ENCODE measurements at regions not wholly inside any gene's neighbourhood (a gene's known extent, or its start where the extent isn't known, plus 50 kb on each side); places are given as distances from the start of the nearest gene placed in this dataset.
"Not testable (repeated sequence)": the region's sequence is repeated elsewhere in the genome, so short reads cannot be mapped to it uniquely, and the experiment has no call there.

DNA sequence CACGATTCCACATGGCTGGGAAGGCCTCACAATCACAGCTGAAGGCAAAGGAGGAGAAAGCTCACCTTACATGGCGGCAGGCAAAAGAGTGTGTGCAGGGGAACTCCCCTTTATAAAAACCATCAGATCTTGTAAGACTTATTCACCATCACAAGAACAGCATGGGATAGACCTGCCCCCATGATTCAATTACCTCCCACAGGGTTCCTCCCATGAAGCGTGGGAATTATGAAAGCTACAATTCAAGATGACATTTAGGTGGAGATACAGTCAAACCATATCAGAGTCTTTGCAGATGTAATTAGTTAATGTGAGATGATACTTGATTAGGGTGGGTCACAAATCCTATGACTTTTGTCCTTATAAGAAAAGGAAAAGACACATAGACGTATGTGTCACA, 688.9 kb downstream of the GBE1 start:
- H3K27ac ChIP-seq: no peak overlapping the region
- TF ChIP-seq CTCF (IDR thresholded peaks at IDR 0.05) (no peak), ZFX (IDR thresholded peaks at IDR 0.05; ENCODE audit: borderline replicate concordance) (no peak)

- TF ChIP-seq ZFX (IDR thresholded peaks at IDR 0.05; ENCODE audit: borderline replicate concordance): no peak
- TF ChIP-seq CTCF (IDR thresholded peaks at IDR 0.05): no peak
- H3K27ac ChIP-seq: no peak overlapping the region
Measured at GRCh38 chr3:81068546-81068945, 692.9 kb downstream of the GBE1 start.

- TF ChIP-seq CTCF (IDR thresholded peaks at IDR 0.05) (no peak), ZFX (IDR thresholded peaks at IDR 0.05; ENCODE audit: borderline replicate concordance) (no peak)
- no peak overlapping the region for H3K27ac ChIP-seq
Measured at GRCh38 chr3:81063896-81064295, 697.5 kb downstream of the GBE1 start.

GRCh38 chr3:81051133-81051532, 710.3 kb downstream of the GBE1 start:
- not testable (repeated sequence) for H3K27ac ChIP-seq

GRCh38 chr3:81048058-81048665, 713.3 kb downstream of the GBE1 start:
- no peak overlapping the region for H3K27ac ChIP-seq
- no peak for TF ChIP-seq CTCF (IDR thresholded peaks at IDR 0.05)
- TF ChIP-seq ZFX (IDR thresholded peaks at IDR 0.05; ENCODE audit: borderline replicate concordance): no peak

- no peak for TF ChIP-seq ZFX (IDR thresholded peaks at IDR 0.05; ENCODE audit: borderline replicate concordance)
- TF ChIP-seq CTCF (IDR thresholded peaks at IDR 0.05): no peak
- H3K27ac ChIP-seq: no peak overlapping the region
Measured at GRCh38 chr3:81045976-81046375, 715.5 kb downstream of the GBE1 start.

GRCh38 chr3:81045246-81045645, 716.2 kb downstream of the GBE1 start:
- no peak for TF ChIP-seq ZFX (IDR thresholded peaks at IDR 0.05; ENCODE audit: borderline replicate concordance)
- no peak for TF ChIP-seq CTCF (IDR thresholded peaks at IDR 0.05)
- no peak overlapping the region for H3K27ac ChIP-seq

DNA sequence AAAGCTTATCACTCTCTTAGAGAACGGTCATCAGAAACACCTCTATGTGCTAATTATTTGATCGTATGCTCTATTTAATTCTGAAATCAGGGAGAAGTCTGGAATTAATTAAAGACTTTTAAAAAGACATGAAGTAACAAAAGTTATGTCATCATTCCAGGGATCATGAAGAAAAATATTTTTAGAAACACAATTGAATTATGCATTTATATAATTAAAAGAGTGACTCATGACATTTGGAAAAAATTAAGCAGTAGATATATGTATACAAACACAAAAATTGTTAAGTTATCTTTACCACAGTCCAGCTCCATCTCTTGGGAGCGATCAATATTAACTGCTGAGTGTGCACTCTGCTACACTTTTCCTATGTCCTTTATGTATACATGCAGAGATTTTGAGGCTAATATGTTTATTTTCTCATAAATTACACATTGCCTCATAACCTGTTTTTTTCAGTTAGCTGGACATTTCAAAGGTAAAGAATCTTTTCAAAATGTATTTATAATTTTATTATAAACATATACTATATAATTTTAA, 717.7 kb downstream of the GBE1 start:
- no peak overlapping the region for H3K27ac ChIP-seq
- no peak for TF ChIP-seq ZFX (IDR thresholded peaks at IDR 0.05; ENCODE audit: borderline replicate concordance)
- TF ChIP-seq CTCF (IDR thresholded peaks at IDR 0.05): no peak

Data from 22Rv1 (cell line).